ENCODE measurements at regions not wholly inside any gene's neighbourhood (a gene's known extent, or its start where the extent isn't known, plus 50 kb on each side); places are given as distances from the start of the nearest gene placed in this dataset.

DNA sequence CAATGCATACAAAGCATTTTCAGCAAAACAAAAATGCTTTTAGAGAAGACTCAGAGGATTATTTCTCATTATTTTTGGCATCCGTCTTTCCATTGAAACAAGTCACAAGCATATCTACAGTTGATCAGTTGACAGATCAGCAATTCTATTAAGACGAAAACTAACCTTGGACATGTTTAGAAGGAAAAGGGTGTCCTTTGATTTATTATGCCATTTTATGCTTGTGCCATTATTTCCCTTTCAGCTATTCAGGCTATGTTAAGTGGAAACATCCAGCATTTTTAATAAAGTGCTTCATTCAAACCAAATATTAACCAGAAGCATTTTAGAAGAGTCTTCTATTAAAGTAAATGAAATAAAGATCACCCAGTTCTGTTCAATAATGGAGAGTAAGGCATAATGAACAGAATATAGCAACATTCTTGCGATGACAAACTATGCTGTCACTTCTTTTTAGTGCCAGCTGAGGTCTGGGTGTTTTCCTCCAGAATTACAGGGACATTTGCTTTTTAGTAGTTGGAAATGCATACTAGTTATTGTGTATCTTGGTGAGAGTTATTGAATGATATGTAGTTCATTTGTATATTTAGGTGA is 481.4 kb downstream of the PLA2G4A start:
- no peak for DNase-seq (ENCODE audit: low spot score)

DNA sequence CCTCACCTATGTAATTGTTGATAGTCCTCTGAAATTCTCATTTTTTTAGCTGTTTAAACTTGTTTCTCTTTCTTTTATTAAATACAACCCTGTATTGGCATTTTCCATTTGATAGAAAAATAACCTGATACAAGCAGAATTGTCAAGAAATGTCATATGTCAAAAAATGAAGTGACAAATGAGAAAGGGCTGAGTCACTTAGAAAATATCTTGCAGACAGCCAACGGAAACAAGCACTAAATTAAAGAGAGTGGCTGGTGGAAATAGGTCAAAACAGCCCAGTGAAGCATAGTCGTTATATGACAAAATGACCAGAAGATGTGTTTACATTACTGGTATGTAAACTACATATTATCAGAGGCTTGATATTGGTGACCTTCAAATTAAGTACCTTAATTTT is 484.4 kb downstream of the PLA2G4A start:
- no peak for DNase-seq (ENCODE audit: low spot score)

DNA sequence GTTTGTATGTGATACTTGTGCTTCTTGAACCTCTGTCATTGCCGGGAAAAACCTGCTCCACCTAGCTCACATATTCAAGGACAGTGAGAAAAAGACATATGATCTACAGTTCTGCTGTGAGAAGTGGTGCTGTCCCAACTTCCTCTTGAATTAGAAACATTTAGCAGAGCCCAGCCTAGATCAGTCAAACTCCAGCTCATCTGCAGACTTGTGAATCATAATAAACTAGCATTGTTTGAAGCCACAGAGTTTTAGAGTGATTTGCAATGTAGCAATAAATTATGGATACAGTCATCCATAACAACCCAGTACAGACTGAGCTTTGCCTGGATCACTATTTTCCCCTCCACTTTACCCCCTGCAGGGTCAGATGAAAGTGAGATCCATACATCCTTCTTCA is 497.8 kb downstream of the PLA2G4A start:
- DNase-seq (ENCODE audit: low spot score): no peak

- DNase-seq (ENCODE audit: low spot score): no peak
Observed at GRCh38 chr1:187336441-187337168, 507.9 kb downstream of the PLA2G4A start.

GRCh38 chr1:187338762-187339412 is 510.1 kb downstream of the PLA2G4A start:
- no peak for DNase-seq (ENCODE audit: low spot score)

- no peak for DNase-seq (ENCODE audit: low spot score)
Observed at GRCh38 chr1:187342495-187342894, 513.7 kb downstream of the PLA2G4A start.

DNA sequence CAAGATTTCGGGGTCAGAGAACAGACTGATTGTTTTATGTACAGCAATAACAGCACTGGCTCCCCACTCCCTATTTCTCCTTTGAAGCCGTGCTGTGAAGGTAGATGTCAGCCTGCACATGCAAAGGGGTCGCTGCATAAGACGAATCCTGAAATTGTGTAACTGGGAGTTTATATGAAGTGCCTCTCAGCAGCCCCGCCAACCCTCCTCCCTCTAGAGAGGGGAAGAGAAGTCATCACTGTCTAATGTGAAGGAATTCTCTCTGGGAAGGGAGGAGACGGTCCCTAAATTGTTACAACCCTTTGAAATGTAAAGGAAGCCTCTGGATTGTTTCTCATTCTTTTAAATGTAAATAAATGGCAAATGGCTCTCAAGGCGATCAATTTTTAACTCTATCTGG is 545.3 kb downstream of the PLA2G4A start:
- no peak for DNase-seq (ENCODE audit: low spot score)

GRCh38 chr1:187374742-187375141 is 546.0 kb downstream of the PLA2G4A start:
- DNase-seq (ENCODE audit: low spot score): no peak

DNA sequence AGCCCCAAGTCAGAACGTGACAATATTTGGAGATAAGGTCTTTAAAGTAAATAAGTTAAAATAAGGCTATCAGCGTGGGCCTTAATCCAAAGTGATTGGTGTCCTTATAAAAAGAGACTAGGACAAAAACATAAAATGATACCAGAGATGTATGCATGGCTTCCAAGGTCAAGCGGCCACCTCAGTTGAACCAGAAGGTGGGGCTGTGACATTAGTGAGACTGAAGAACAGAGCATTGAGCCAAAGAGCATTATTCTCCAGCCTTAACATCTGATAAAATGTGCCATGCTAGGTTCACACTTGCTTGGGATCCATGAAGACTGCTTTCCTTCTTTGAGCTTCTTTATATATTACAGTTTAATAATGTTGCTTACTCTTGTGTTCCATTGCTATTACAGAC is 554.6 kb downstream of the PLA2G4A start:
- no peak for DNase-seq (ENCODE audit: low spot score)

GRCh38 chr1:187384504-187384903 is 555.8 kb downstream of the PLA2G4A start:
- DNase-seq (ENCODE audit: low spot score): no peak

DNA sequence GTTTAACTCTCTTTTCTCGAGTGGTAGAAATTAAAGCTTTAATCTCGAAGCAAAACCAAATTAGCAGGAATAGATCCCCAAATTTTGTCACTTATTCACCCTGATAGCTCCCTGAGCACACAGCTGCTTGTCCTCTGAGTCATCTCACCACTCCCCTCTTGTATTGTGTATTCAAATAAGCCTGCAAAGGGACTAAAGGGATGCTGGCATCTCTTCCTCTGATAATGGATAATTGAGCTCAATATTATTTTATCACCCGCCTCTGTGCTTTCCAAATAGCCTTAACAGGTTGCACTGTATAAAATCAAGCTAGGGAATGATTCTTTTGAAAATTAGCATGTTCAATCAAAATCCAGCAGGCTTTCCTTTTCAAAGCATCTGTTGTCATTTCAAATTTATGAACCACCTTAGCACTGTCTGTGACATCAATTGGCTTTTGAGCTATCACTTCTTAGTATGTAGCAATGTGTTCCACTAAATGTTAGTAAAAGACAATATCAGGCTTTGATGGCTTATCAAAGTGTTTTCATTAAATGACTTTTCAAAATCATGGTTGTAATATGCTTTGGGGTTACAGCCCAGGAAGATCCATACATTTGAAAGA is 561.6 kb downstream of the PLA2G4A start:
- DNase-seq (ENCODE audit: low spot score): no peak

DNA sequence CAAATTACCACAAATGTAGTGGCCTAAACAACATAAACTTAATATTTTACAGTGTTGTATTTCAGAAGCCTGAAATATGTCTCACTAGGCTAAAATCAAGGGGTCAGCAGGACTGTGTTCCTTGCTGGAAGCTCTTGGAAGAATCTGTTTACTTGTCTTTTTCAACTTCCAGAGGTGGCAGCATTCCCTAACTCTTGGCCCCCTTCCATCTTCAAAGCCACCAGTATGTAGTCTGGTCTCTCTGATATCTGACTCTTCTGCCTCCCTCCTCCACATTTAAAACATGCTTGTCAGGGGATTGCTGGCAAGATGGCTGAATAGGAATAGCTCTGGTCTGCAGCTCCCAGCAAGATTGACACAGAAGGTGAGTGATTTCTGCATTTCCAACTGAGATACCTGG is 567.5 kb downstream of the PLA2G4A start:
- no peak for DNase-seq (ENCODE audit: low spot score)

DNA sequence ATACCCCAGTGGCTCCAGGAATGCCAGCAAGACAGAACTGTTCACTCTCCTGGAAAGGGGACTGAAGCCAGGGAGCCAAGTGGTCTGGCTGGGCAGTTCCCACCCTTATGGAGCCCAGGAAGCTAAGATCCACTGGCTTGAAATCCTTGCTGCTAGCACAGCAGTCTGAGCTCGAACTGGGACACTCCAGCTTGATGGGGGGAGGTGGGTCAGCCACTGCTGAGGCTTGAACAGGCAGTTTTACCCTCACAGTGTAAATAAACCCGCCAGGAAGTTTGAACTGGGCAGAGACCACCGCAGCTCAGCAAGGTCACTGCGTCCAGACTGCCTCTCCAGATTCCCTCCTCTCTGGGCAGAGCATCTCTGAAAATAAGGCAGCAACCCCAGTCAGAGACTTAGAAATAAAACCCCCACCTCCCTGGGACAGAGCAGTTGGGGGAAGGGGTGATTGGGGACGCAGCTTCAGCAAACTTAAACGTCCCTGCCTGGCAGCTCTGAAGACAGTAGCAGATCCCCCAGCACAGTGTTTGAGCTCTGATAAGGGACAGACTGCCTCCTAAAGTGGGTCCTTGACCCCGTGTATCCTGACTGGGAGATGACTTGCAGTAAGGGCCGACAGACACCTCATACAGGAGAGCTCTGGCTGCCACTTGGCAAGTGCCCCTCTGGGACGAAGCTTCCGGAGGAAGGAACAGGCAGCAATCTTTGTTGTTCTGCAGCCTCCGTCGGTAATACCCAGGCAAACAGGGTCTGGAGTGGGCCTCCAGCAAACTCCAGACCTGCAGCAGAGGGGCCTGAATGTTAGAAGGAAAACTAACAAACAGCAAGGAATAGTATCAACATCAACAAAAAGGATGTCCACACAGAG is 568.4 kb downstream of the PLA2G4A start:
- no peak for DNase-seq (ENCODE audit: low spot score)

- no peak for DNase-seq (ENCODE audit: low spot score)
Observed at GRCh38 chr1:187408212-187409004, 579.7 kb downstream of the PLA2G4A start.

GRCh38 chr1:187409341-187409740 is 580.6 kb downstream of the PLA2G4A start:
- no peak for DNase-seq (ENCODE audit: low spot score)

- no peak for DNase-seq (ENCODE audit: low spot score)
Observed at GRCh38 chr1:187411118-187411517, 582.4 kb downstream of the PLA2G4A start.

DNA sequence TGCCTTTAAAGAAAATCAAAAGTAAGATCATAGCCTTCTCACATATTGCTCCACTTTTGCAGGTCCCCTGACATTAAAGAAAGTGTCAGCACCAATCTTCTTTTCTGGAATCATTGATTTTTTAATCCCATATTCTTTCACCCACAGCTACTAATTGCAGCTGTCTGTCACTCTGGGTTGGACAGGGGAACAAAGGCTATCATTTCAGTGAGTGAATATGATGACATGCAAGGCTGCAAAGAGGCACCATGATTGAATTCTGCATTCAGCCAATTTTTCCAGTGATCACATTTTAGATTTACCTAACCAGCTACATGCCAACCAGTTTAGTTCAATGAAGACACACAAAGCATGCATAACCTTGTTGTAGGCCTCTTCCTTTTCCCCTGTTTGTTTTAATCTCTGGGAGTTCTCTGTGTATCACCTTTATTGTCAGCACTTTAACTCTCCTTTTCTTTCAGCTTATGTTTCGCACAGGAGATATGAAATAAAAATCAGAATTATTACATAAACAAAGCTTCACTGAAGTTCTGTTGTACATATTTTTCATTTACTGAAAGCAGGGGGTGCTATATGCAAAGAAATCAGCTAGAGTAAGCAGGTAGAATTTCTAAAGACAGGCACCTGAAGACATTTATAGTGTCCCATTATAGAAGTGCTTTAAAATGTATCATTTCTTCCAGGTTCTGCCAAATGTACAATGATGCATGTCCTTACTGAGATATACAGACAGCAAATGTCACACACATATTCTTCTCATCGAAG is 584.8 kb downstream of the PLA2G4A start:
- DNase-seq (ENCODE audit: low spot score): no peak

- no peak for DNase-seq (ENCODE audit: low spot score)
Observed at GRCh38 chr1:187415065-187415464, 586.3 kb downstream of the PLA2G4A start.

- DNase-seq (ENCODE audit: low spot score): no peak
Observed at GRCh38 chr1:187417520-187417919, 588.8 kb downstream of the PLA2G4A start.

GRCh38 chr1:187433598-187433997 is 604.8 kb downstream of the PLA2G4A start:
- DNase-seq (ENCODE audit: low spot score): no peak

DNA sequence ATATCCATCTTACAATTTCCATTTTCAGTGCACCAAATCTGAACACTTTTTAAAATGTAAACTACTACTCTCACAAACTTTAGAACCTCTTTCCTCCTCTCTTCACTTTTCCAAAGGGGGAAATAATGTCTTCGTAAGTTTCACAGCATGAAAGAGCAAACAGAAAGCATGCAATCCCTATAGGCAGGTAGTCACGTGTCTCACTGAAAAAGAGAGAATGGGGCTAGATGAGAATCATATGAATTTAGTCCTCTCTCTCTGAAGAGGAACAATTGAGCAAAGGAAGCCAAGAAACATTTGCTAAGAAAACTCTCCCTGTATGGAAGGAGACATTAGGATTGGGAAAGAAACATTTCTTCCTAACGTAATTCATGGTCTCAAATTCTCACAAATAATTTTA is 613.9 kb downstream of the PLA2G4A start:
- DNase-seq (ENCODE audit: low spot score): no peak
